ENCODE measurements at regions not wholly inside any gene's neighbourhood (a gene's known extent, or its start where the extent isn't known, plus 50 kb on each side); places are given as distances from the start of the nearest gene placed in this dataset.

DNA sequence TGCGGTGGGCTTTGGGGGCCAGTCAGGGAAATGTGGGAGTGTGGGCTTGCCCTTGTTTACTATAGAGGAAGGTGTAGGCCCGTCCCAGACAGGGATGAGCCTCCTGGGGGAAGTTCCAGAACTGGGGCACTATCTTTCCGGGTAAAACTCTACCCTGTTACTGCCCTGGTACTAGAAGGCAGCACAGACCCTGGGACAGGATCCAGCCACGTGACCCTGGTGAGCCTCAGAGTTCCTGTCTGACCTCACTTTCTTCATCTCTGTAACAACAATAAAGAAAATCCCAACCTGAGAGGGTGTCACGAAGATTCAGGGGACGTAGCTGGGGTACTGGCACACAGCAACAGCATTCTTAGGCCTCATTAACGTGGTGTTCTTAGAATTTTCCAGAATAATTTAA lies 239.6 kb upstream of the FOXF1 start:
- peaks cover 5 to 17% (median 11%) of the 10 kb centered on the region in 3 donors for H3K27me3 Mint-ChIP-seq (ENCODE audit: low read depth in 3 of 3)
- no peak overlapping the region for H3K27ac Mint-ChIP-seq
- 50% methylated on average over 4 of the region's 7 CpGs for WGBS (ENCODE audit: insufficient coverage)
- Histone ChIP-seq H2AFZ (ENCODE audit: insufficient read depth, low read depth, low read length, poor library complexity, severe bottlenecking) (no peak overlapping the region), H3K27ac (ENCODE audit: low read depth in 1 of 2, low read length in 2 of 2) (no peak overlapping the region), H3K27me3 (ENCODE audit: control insufficient read depth in 2 of 2, insufficient read depth in 2 of 2, low read length in 2 of 2) (no peaks in the 10 kb centered on the region), H4K20me1 (ENCODE audit: insufficient read depth, low read length) (no peaks in the 10 kb centered on the region), H3K4me3 (replicated peaks in 1 of 3; ENCODE audit: low read depth in 2 of 3, low read length in 3 of 3) (no peak overlapping the region), H3K9ac (ENCODE audit: insufficient read depth, low read length, poor library complexity, severe bottlenecking) (no peak overlapping the region), H3K4me1 (ENCODE audit: control insufficient read depth in 1 of 2, insufficient read depth in 2 of 2, low read length in 2 of 2) (no peaks in the 10 kb centered on the region), H3K4me2 (replicated peaks; ENCODE audit: extremely low read depth, low read length, poor library complexity, severe bottlenecking) (no peak overlapping the region), H3K79me2 (ENCODE audit: insufficient read depth, low read length) (no peaks in the 10 kb centered on the region), H3K9me3 (replicated peaks in 1 of 2; ENCODE audit: control insufficient read depth in 1 of 2, insufficient read depth in 1 of 2, low read length in 2 of 2) (no peaks in the 10 kb centered on the region), H3K36me3 (replicated peaks in 1 of 2; ENCODE audit: control insufficient read depth in 1 of 2, insufficient read depth in 2 of 2, low read length in 2 of 2) (no peaks in the 10 kb centered on the region)
- intact Hi-C loops (cut with micrococcal nuclease), result no loop called here
- H3K36me3 Mint-ChIP-seq, result no peaks in the 10 kb centered on the region
- no peak overlapping the region for H3K4me3 Mint-ChIP-seq
- TF ChIP-seq, protein P1, sequence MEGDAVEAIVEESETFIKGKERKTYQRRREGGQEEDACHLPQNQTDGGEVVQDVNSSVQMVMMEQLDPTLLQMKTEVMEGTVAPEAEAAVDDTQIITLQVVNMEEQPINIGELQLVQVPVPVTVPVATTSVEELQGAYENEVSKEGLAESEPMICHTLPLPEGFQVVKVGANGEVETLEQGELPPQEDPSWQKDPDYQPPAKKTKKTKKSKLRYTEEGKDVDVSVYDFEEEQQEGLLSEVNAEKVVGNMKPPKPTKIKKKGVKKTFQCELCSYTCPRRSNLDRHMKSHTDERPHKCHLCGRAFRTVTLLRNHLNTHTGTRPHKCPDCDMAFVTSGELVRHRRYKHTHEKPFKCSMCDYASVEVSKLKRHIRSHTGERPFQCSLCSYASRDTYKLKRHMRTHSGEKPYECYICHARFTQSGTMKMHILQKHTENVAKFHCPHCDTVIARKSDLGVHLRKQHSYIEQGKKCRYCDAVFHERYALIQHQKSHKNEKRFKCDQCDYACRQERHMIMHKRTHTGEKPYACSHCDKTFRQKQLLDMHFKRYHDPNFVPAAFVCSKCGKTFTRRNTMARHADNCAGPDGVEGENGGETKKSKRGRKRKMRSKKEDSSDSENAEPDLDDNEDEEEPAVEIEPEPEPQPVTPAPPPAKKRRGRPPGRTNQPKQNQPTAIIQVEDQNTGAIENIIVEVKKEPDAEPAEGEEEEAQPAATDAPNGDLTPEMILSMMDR (IDR thresholded peaks at IDR 0.05), result no peak
- H3K9me3 Mint-ChIP-seq, result peaks cover 0 to 5% (median 0%) of the 10 kb centered on the region in 7 donors
- H3K4me1 Mint-ChIP-seq, result no peaks in the 10 kb centered on the region
- no peak for DNase-seq

DNA sequence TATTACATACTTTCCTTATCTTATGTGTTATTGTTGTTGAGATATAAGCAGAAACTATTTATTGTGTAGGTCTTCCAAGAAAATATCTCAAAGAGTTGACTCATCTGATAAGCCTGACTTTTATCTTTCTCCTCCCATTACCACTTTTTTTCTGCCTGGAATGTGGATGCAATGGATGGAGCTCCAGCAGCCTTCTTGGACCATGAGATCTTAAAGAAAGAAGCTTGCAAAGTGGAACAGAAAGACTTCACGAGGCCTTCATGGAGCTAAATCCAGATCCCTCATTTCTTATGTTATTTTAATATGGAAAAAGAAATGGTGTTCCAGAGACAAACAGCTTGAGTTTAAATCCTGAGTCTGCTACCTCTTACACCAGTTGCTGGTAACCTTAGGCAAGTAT lies 237.6 kb upstream of the FOXF1 start:
- no peak overlapping the region for H3K9ac ChIP-seq (ENCODE audit: insufficient read depth, low read length, poor library complexity, severe bottlenecking)
- H3K9me3 ChIP-seq (replicated peaks in 1 of 2; ENCODE audit: control insufficient read depth in 1 of 2, insufficient read depth in 1 of 2, low read length in 2 of 2), result no peaks in the 10 kb centered on the region
- no peaks in the 10 kb centered on the region for H3K79me2 ChIP-seq (ENCODE audit: insufficient read depth, low read length)
- TF ChIP-seq, protein P1 (IDR thresholded peaks at IDR 0.05), result no peak
- H3K36me3 ChIP-seq (replicated peaks in 1 of 2; ENCODE audit: control insufficient read depth in 1 of 2, insufficient read depth in 2 of 2, low read length in 2 of 2), result no peaks in the 10 kb centered on the region
- peaks cover 0 to 3% (median 0%) of the 10 kb centered on the region in 7 donors for H3K9me3 Mint-ChIP-seq
- H3K27me3 Mint-ChIP-seq (ENCODE audit: low read depth in 3 of 3), result peaks cover 8 to 26% (median 11%) of the 10 kb centered on the region in 3 donors
- intact Hi-C loops (cut with micrococcal nuclease), result no loop called here
- no peaks in the 10 kb centered on the region for H3K4me1 ChIP-seq (ENCODE audit: control insufficient read depth in 1 of 2, insufficient read depth in 2 of 2, low read length in 2 of 2)
- WGBS (ENCODE audit: insufficient coverage), result no CpG with 5 or more reads among the region's 1 CpG
- H3K4me2 ChIP-seq (replicated peaks; ENCODE audit: extremely low read depth, low read length, poor library complexity, severe bottlenecking), result no peak overlapping the region
- H3K27ac Mint-ChIP-seq, result no peak overlapping the region
- H4K20me1 ChIP-seq (ENCODE audit: insufficient read depth, low read length), result no peaks in the 10 kb centered on the region
- no peak overlapping the region for H3K27ac ChIP-seq (ENCODE audit: low read depth in 1 of 2, low read length in 2 of 2)
- no peaks in the 10 kb centered on the region for H3K27me3 ChIP-seq (ENCODE audit: control insufficient read depth in 2 of 2, insufficient read depth in 2 of 2, low read length in 2 of 2)
- no peak overlapping the region for H3K4me3 Mint-ChIP-seq
- no peak overlapping the region for H2AFZ ChIP-seq (ENCODE audit: insufficient read depth, low read depth, low read length, poor library complexity, severe bottlenecking)
- H3K4me3 ChIP-seq (replicated peaks in 1 of 3; ENCODE audit: low read depth in 2 of 3, low read length in 3 of 3), result no peak overlapping the region
- no peak for DNase-seq
- no peaks in the 10 kb centered on the region for H3K36me3 Mint-ChIP-seq
- H3K4me1 Mint-ChIP-seq, result no peaks in the 10 kb centered on the region
